Myocyte (in vitro differentiated cells): ENCODE measurements at regions not wholly inside any gene's neighbourhood (a gene's known extent, or its start where the extent isn't known, plus 50 kb on each side); places are given as distances from the start of the nearest gene placed in this dataset.

Experiments used
- DNase-seq: peaks from one replicate; pipeline ENCODE4 v3.0.0-alpha.2; 2012; ENCODE audit warnings: low read depth

- no peak for DNase-seq
Measured at GRCh38 chr11:79940974-79941735, 500.3 kb upstream of the TENM4 start.

GRCh38 chr11:79940165-79940564 lies 499.3 kb upstream of the TENM4 start:
- no peak for DNase-seq

- DNase-seq, result no peak
Measured at GRCh38 chr11:79939111-79939510, 498.3 kb upstream of the TENM4 start.

- DNase-seq, result no peak
Measured at GRCh38 chr11:79937676-79938334, 497.0 kb upstream of the TENM4 start.

GRCh38 chr11:79932612-79933011 lies 491.8 kb upstream of the TENM4 start:
- DNase-seq, result no peak

- DNase-seq, result no peak
Measured at GRCh38 chr11:79931692-79932091, 490.9 kb upstream of the TENM4 start.

- DNase-seq, result no peak
Measured at GRCh38 chr11:79926707-79927106, 485.9 kb upstream of the TENM4 start.

GRCh38 chr11:79925570-79925969 lies 484.7 kb upstream of the TENM4 start:
- no peak for DNase-seq

GRCh38 chr11:79922641-79923040 lies 481.8 kb upstream of the TENM4 start:
- no peak for DNase-seq

- DNase-seq, result no peak
Measured at GRCh38 chr11:79920480-79920879, 479.6 kb upstream of the TENM4 start.

- DNase-seq, result no peak
Measured at GRCh38 chr11:79919350-79919749, 478.5 kb upstream of the TENM4 start.

- no peak for DNase-seq
Measured at GRCh38 chr11:79918846-79919245, 478.0 kb upstream of the TENM4 start.

GRCh38 chr11:79906164-79906563 lies 465.3 kb upstream of the TENM4 start:
- DNase-seq, result no peak

- peak; percentile 10 for DNase-seq
Measured at GRCh38 chr11:79902493-79902892, 461.7 kb upstream of the TENM4 start.

- DNase-seq, result no peak
Measured at GRCh38 chr11:79897896-79898295, 457.1 kb upstream of the TENM4 start.

- DNase-seq, result no peak
Measured at GRCh38 chr11:79896258-79896657, 455.4 kb upstream of the TENM4 start.

- DNase-seq, result no peak
Measured at GRCh38 chr11:79894111-79894510, 453.3 kb upstream of the TENM4 start.

- DNase-seq, result no peak
Measured at GRCh38 chr11:79890272-79890671, 449.4 kb upstream of the TENM4 start.

- no peak for DNase-seq
Measured at GRCh38 chr11:79864882-79865281, 424.1 kb upstream of the TENM4 start.

GRCh38 chr11:79860336-79860735 lies 419.5 kb upstream of the TENM4 start:
- no peak for DNase-seq

GRCh38 chr11:79857377-79858214 lies 416.8 kb upstream of the TENM4 start:
- DNase-seq, result no peak

GRCh38 chr11:79852176-79852575 lies 411.3 kb upstream of the TENM4 start:
- DNase-seq, result no peak
